GM18499 (cell line): ENCODE measurements at regions not wholly inside any gene's neighbourhood (a gene's known extent, or its start where the extent isn't known, plus 50 kb on each side); places are given as distances from the start of the nearest gene placed in this dataset.

Experiments used
- ATAC-seq: cut with Tn5 transposase; IDR thresholded peaks from one replicate; pipeline ENCODE4 v1.9.1; 2021; ENCODE audit warnings: moderate number of reproducible peaks; ENCODE audit not compliant: insufficient read depth, unreplicated experiment

- no peak for ATAC-seq
Observed at GRCh38 chr2:103627301-103627700, 865.5 kb downstream of the TMEM182 start.

GRCh38 chr2:103638978-103639377, 877.1 kb downstream of the TMEM182 start:
- ATAC-seq: no peak

DNA sequence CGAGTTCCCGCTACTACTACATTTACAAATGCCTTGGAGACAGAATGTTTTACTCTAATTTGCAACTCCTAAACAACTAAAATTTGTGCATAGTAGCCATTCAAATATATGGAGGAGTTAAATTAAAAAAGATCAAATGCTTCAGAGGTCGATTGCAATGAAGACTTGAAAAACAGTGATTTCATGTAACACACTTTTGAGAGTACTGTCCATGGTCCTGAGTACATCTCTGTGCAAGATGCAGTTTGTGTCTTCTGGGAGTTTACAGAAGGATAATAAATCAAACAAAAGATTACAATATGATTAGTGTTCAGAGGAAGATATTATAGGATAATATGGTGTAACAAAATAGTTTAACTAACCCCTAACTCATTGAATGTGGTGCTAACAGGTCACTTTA, 894.7 kb downstream of the TMEM182 start:
- no peak for ATAC-seq

DNA sequence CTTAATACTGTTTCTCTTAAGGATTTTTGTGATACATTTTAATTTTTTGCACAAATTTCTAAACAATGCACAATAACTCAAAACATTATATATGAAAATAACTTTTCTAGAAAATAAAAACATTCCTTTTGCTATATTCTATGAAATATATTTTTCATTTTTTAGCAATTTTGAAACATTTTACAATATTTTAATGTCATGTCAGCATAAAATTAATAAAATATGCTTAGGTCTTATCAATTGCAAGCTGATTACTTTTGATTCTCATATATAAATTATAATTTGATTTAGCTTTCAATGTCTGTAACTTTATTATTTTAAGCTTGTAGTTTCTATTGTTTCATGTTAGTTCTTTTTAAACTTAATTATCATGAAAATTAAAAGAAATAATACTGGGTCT, 898.7 kb downstream of the TMEM182 start:
- no peak for ATAC-seq

- ATAC-seq: no peak
Observed at GRCh38 chr2:103660947-103661346, 899.1 kb downstream of the TMEM182 start.

DNA sequence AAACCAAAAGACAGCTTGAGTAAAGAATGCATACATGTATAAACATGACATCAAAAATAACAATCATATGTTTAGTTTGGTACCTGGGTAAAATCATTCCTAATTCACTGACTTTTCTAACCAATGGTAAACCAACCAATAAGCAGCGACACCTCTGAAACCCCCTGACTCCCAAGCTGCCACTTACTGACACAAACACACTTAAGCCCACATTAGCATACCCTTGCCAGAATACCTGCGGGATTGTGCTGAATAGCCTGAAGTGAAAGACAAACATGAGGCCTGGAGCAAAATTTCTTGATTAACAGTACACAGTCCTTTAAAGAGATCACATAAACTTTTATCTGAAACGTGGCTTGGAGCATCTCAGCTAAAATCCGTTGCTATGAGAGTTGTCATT, 902.9 kb downstream of the TMEM182 start:
- no peak for ATAC-seq

DNA sequence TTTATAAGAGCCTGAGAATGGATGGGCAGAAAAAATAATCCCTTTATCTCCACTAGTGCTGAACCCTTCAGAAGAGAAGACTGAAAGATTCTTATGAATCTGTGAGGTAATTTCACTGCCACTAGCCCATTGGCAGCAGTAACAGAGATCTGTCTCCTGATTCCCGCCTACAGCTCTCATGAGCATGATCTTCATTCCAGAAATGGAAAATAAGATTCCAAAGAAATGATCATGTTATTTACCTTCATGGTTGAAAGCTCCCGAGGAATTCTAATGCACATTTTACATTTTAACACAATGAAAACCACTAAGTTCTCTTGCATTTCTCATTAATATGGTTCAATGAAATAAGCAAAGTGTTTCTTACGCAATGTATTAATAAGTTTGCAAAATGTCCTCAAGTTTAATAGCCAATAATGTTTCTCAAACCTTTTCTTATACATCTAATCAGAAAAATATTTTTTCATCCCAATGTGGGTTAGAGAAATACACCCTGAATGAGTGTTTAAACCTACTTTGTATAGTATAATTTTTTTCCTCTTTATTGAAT, 905.6 kb downstream of the TMEM182 start:
- ATAC-seq: no peak

GRCh38 chr2:103669531-103669930, 907.7 kb downstream of the TMEM182 start:
- no peak for ATAC-seq
